Hepatocyte (in vitro differentiated cells): ENCODE measurements at regions not wholly inside any gene's neighbourhood (a gene's known extent, or its start where the extent isn't known, plus 50 kb on each side); places are given as distances from the start of the nearest gene placed in this dataset.
A peak's percentile ranks its signal among the peaks of the same experiment; 100 is the strongest.

Experiments used
- DNase-seq: peaks from one replicate; pipeline ENCODE4 v3.0.0-alpha.2; 2016; ENCODE audit warnings: low spot score
- H2AFZ ChIP-seq: fragments of 200-600 bp; sonication (generic); 2 replicates; pipeline ENCODE4 v1.6.0; 2016; ENCODE audit warnings: antibody characterized with exemption, mild to moderate bottlenecking
- H3K27ac ChIP-seq: fragments of 200-600 bp; sonication (generic); 2 replicates; pipeline ENCODE4 v1.5.1; 2016; ENCODE audit warnings: mild to moderate bottlenecking
- H3K27me3 ChIP-seq: fragments of 200-600 bp; sonication (generic); 2 replicates; pipeline ENCODE4 v1.6.1; 2016
- H3K36me3 ChIP-seq: fragments of 200-600 bp; sonication (generic); replicated peaks from 2 replicates; pipeline ENCODE4 v1.5.1; 2016; ENCODE audit warnings: low read depth; ENCODE audit not compliant: insufficient read depth
- H3K4me1 ChIP-seq: fragments of 200-600 bp; sonication (generic); 2 replicates; pipeline ENCODE4 v1.5.1; 2016; ENCODE audit warnings: mild to moderate bottlenecking, moderate library complexity; ENCODE audit not compliant: insufficient read depth
- H3K4me2 ChIP-seq: fragments of 200-600 bp; sonication (generic); 2 replicates; pipeline ENCODE4 v1.6.0; 2016
- H3K4me3 ChIP-seq: fragments of 200-600 bp; sonication (generic); 2 replicates; pipeline ENCODE4 v1.5.1; 2016; ENCODE audit warnings: mild to moderate bottlenecking
- H3K79me2 ChIP-seq: fragments of 200-600 bp; sonication (generic); 2 replicates; pipeline ENCODE4 v1.6.0; 2017; ENCODE audit warnings: mild to moderate bottlenecking
- H3K9me2 ChIP-seq: fragments of 200-600 bp; sonication (generic); replicated peaks from 2 replicates; pipeline ENCODE4 v1.6.0; 2017; ENCODE audit warnings: mild to moderate bottlenecking; ENCODE audit not compliant: insufficient read depth
- H3K9me3 ChIP-seq: fragments of 200-600 bp; sonication (generic); 2 replicates; pipeline ENCODE4 v1.5.1; 2016; ENCODE audit warnings: low read depth, mild to moderate bottlenecking
- H4K20me1 ChIP-seq: fragments of 200-600 bp; sonication (generic); 2 replicates; pipeline ENCODE4 v1.6.0; 2016; ENCODE audit warnings: mild to moderate bottlenecking; ENCODE audit not compliant: insufficient read depth, poor library complexity, severe bottlenecking
- EZH2 ChIP-seq: fragments of 200-600 bp; sonication (generic); IDR thresholded peaks from 2 replicates; pipeline ENCODE4 v1.6.1; 2016; ENCODE audit warnings: antibody characterized with exemption, mild to moderate bottlenecking, borderline replicate concordance
- EZH2phosphoT487 ChIP-seq: fragments of 200-600 bp; sonication (generic); IDR thresholded peaks from one replicate; pipeline ENCODE4 v1.6.1; 2018; ENCODE audit warnings: antibody characterized with exemption, mild to moderate bottlenecking, low read depth, moderate library complexity; ENCODE audit not compliant: unreplicated experiment, severe bottlenecking
- WGBS: methylation state at CpG from one replicate; pipeline ENCODE4 v1.1.6; 2016; ENCODE audit warnings: low lambda C conversion rate; ENCODE audit errors: missing lambda C conversion rate; 5-methylcytosine and 5-hydroxymethylcytosine counted together
- TF ChIP-seq, protein P1 (sequence below): fragments of 200-600 bp; sonication (generic); IDR thresholded peaks from 2 replicates; pipeline ENCODE4 v1.5.1; 2016; ENCODE audit warnings: antibody characterized with exemption, mild to moderate bottlenecking; ENCODE audit not compliant: poor library complexity

DNA sequence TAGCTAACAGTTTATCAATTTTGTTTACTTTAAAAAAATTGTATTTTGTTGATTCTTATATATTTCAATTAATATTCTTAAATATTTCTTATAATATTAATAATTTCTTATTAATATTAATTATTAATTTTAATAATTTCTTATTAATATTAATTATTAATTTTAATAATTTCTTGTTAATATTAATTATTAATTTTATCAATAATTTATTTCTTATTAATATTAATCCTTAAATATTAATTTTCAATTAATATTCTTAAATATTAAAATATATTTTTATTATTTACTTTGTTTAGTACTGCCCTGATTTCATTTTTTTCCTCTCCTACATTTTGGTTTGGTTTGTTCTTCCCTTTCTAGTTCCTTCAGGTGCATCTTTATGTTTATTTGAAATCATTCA, 1208.1 kb downstream of the LRFN5 start:
- DNase-seq: no peak
- TF ChIP-seq, protein P1, sequence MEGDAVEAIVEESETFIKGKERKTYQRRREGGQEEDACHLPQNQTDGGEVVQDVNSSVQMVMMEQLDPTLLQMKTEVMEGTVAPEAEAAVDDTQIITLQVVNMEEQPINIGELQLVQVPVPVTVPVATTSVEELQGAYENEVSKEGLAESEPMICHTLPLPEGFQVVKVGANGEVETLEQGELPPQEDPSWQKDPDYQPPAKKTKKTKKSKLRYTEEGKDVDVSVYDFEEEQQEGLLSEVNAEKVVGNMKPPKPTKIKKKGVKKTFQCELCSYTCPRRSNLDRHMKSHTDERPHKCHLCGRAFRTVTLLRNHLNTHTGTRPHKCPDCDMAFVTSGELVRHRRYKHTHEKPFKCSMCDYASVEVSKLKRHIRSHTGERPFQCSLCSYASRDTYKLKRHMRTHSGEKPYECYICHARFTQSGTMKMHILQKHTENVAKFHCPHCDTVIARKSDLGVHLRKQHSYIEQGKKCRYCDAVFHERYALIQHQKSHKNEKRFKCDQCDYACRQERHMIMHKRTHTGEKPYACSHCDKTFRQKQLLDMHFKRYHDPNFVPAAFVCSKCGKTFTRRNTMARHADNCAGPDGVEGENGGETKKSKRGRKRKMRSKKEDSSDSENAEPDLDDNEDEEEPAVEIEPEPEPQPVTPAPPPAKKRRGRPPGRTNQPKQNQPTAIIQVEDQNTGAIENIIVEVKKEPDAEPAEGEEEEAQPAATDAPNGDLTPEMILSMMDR: no peak
- no peaks in the 10 kb centered on the region for H4K20me1 ChIP-seq
- no peaks in the 10 kb centered on the region for H3K9me3 ChIP-seq
- no peak overlapping the region for H3K4me2 ChIP-seq
- no peaks in the 10 kb centered on the region for H3K36me3 ChIP-seq
- no peaks in the 10 kb centered on the region for H3K27me3 ChIP-seq
- H3K4me3 ChIP-seq: no peak overlapping the region
- H2AFZ ChIP-seq: no peak overlapping the region
- no peak overlapping the region for H3K27ac ChIP-seq
- H3K9me2 ChIP-seq: no peaks in the 10 kb centered on the region
- no peaks in the 10 kb centered on the region for H3K4me1 ChIP-seq
- H3K79me2 ChIP-seq: no peaks in the 10 kb centered on the region

DNA sequence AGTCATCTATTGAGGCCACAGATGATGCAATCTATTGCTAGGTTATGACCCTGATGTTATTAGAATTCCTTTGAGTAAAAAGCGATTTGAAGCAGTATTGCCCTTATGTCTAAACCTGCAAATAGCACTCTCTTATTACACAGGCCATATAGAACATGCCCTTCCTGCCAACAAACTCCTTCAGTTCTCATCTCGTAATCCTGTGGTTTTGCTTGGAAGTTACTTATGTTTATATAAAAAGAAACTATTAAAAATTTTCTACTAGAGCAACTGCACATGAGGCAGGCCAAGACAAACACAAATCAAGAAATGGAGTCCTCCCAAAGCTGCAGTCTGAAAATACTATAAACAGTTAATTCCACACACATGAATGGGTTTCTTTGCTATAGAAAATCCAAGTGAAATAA, 1200.2 kb downstream of the LRFN5 start:
- no peaks in the 10 kb centered on the region for H3K79me2 ChIP-seq
- no peak overlapping the region for H2AFZ ChIP-seq
- peak overlapping the region; percentile 8 for H3K4me2 ChIP-seq
- H4K20me1 ChIP-seq: no peaks in the 10 kb centered on the region
- H3K9me3 ChIP-seq: no peaks in the 10 kb centered on the region
- H3K4me3 ChIP-seq: no peak overlapping the region
- no peaks in the 10 kb centered on the region for H3K9me2 ChIP-seq
- peak; percentile 99 for TF ChIP-seq EZH2phosphoT487
- no peak for TF ChIP-seq EZH2
- H3K27me3 ChIP-seq: no peaks in the 10 kb centered on the region
- no peaks in the 10 kb centered on the region for H3K36me3 ChIP-seq
- 43% methylated on average over 2 of the region's 2 CpGs for WGBS
- peak overlapping the region; percentile 18 for H3K27ac ChIP-seq
- DNase-seq: peak; percentile 39
- no peaks in the 10 kb centered on the region for H3K4me1 ChIP-seq

DNA sequence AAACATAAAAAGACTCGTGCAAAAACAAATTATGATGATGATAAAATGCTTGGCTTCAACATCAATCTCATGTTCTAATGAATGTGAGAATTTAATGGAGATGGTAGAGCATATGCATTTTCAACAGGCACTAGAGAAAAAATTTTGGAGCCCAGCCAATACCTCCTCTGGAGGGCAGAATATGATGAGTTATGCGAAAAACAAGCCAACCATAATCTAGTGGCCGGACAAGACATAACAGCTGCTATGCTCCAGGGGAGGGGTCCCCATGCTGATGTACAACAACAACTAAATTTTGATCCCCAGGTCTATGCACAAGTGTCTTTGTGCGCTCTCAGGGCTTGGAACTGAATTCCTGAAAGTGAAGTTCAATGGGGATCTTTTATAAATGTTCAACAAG, 1197.5 kb downstream of the LRFN5 start:
- no peaks in the 10 kb centered on the region for H3K4me1 ChIP-seq
- no peaks in the 10 kb centered on the region for H3K79me2 ChIP-seq
- H4K20me1 ChIP-seq: no peaks in the 10 kb centered on the region
- TF ChIP-seq EZH2 (no peak), EZH2phosphoT487 (no peak)
- TF ChIP-seq, protein P1: no peak
- H3K4me3 ChIP-seq: no peak overlapping the region
- H3K27me3 ChIP-seq: no peaks in the 10 kb centered on the region
- no peaks in the 10 kb centered on the region for H3K9me2 ChIP-seq
- no peaks in the 10 kb centered on the region for H3K36me3 ChIP-seq
- H3K4me2 ChIP-seq: no peak overlapping the region
- no peaks in the 10 kb centered on the region for H3K9me3 ChIP-seq
- DNase-seq: no peak
- WGBS: 92% methylated on average over 4 of the region's 4 CpGs
- H2AFZ ChIP-seq: no peak overlapping the region
- no peak overlapping the region for H3K27ac ChIP-seq

DNA sequence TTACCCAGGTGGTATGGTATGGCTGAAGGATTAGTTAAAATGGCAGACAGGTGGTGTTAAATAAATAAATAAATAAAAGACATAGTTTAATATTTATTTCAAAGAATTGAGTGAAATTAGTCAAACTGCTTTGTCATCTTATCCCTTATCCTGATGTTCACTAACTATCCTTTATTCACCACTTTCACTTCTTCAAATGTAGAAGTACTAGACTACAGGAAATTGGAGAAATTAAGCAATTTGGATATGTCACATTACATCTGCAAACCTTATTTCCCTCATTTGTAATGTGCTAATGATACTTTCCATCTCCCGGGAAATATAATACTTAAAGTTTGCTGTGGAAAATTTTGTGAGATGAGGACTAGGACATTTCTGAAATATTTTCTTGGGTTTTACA, 1195.7 kb downstream of the LRFN5 start:
- Histone ChIP-seq H3K4me3 (no peak overlapping the region), H3K79me2 (no peaks in the 10 kb centered on the region), H2AFZ (no peak overlapping the region), H3K9me3 (no peaks in the 10 kb centered on the region), H3K4me1 (no peaks in the 10 kb centered on the region), H4K20me1 (no peaks in the 10 kb centered on the region), H3K4me2 (no peak overlapping the region), H3K36me3 (no peaks in the 10 kb centered on the region), H3K9me2 (no peaks in the 10 kb centered on the region), H3K27me3 (no peaks in the 10 kb centered on the region), H3K27ac (no peak overlapping the region)
- no peak for DNase-seq
- 100% methylated on average over 1 of the region's 1 CpG for WGBS
- no peak for TF ChIP-seq EZH2phosphoT487
- no peak for TF ChIP-seq EZH2
- TF ChIP-seq, protein P1: no peak
